ENCODE measurements at regions not wholly inside any gene's neighbourhood (a gene's known extent, or its start where the extent isn't known, plus 50 kb on each side); places are given as distances from the start of the nearest gene placed in this dataset.
A peak's percentile ranks its signal among the peaks of the same experiment; 100 is the strongest.
"Not testable (repeated sequence)": the region's sequence is repeated elsewhere in the genome, so short reads cannot be mapped to it uniquely, and the experiment has no call there.

- H3K27ac Mint-ChIP-seq, result no peak overlapping the region
- H3K4me3 Mint-ChIP-seq, result no peak overlapping the region
- H3K4me1 Mint-ChIP-seq, result peaks cover 26% of the 10 kb centered on the region
- H3K36me3 Mint-ChIP-seq (ENCODE audit: low read depth), result no peaks in the 10 kb centered on the region
- ATAC-seq (no peak), DNase-seq (no peak)
- no peaks in the 10 kb centered on the region for H3K9me3 Mint-ChIP-seq
- H3K27me3 Mint-ChIP-seq, result peaks cover 2% of the 10 kb centered on the region
Measured at GRCh38 chr6:53426117-53426516, 77.4 kb upstream of the ELOVL5 start.

- DNase-seq (no peak), ATAC-seq (no peak)
- peaks cover 26% of the 10 kb centered on the region for H3K4me1 Mint-ChIP-seq
- H3K27ac Mint-ChIP-seq, result no peak overlapping the region
- H3K36me3 Mint-ChIP-seq (ENCODE audit: low read depth), result no peaks in the 10 kb centered on the region
- peaks cover 2% of the 10 kb centered on the region for H3K27me3 Mint-ChIP-seq
- no peaks in the 10 kb centered on the region for H3K9me3 Mint-ChIP-seq
- no peak overlapping the region for H3K4me3 Mint-ChIP-seq
Measured at GRCh38 chr6:53424976-53425718, 76.4 kb upstream of the ELOVL5 start.

GRCh38 chr6:53424300-53424699 lies 75.5 kb upstream of the ELOVL5 start:
- DNase-seq, result no peak
- no peaks in the 10 kb centered on the region for H3K9me3 Mint-ChIP-seq
- H3K27me3 Mint-ChIP-seq, result peaks cover 2% of the 10 kb centered on the region
- H3K27ac Mint-ChIP-seq, result no peak overlapping the region
- H3K4me1 Mint-ChIP-seq, result peaks cover 20% of the 10 kb centered on the region
- H3K4me3 Mint-ChIP-seq, result no peak overlapping the region
- H3K36me3 Mint-ChIP-seq (ENCODE audit: low read depth), result no peaks in the 10 kb centered on the region
- ATAC-seq, result no peak

GRCh38 chr6:53423560-53423959 lies 74.8 kb upstream of the ELOVL5 start:
- H3K27ac Mint-ChIP-seq; ATAC-seq; H3K36me3 Mint-ChIP-seq (ENCODE audit: low read depth); H3K4me3 Mint-ChIP-seq; H3K9me3 Mint-ChIP-seq; H3K27me3 Mint-ChIP-seq; DNase-seq: not testable (repeated sequence)
- H3K4me1 Mint-ChIP-seq, result peaks cover 14% of the 10 kb centered on the region

GRCh38 chr6:53419026-53419425 lies 70.3 kb upstream of the ELOVL5 start:
- H3K4me1 Mint-ChIP-seq, result no peaks in the 10 kb centered on the region
- no peak for DNase-seq
- H3K36me3 Mint-ChIP-seq (ENCODE audit: low read depth), result no peaks in the 10 kb centered on the region
- ATAC-seq, result no peak
- no peaks in the 10 kb centered on the region for H3K9me3 Mint-ChIP-seq
- no peak overlapping the region for H3K27ac Mint-ChIP-seq
- no peaks in the 10 kb centered on the region for H3K27me3 Mint-ChIP-seq
- H3K4me3 Mint-ChIP-seq, result no peak overlapping the region

GRCh38 chr6:53418288-53418687 lies 69.5 kb upstream of the ELOVL5 start:
- H3K27ac Mint-ChIP-seq, result no peak overlapping the region

GRCh38 chr6:53417141-53417540 lies 68.4 kb upstream of the ELOVL5 start:
- DNase-seq, result no peak
- H3K4me1 Mint-ChIP-seq, result no peaks in the 10 kb centered on the region
- H3K4me3 Mint-ChIP-seq, result no peak overlapping the region
- no peak overlapping the region for H3K27ac Mint-ChIP-seq
- H3K27me3 Mint-ChIP-seq, result no peaks in the 10 kb centered on the region
- no peak for ATAC-seq
- no peaks in the 10 kb centered on the region for H3K9me3 Mint-ChIP-seq
- no peaks in the 10 kb centered on the region for H3K36me3 Mint-ChIP-seq (ENCODE audit: low read depth)

More at GRCh38 chr6:53418288-53418687, 69.5 kb upstream of the ELOVL5 start:
- no peak overlapping the region for H3K4me3 Mint-ChIP-seq
- H3K4me1 Mint-ChIP-seq, result no peaks in the 10 kb centered on the region
- no peaks in the 10 kb centered on the region for H3K9me3 Mint-ChIP-seq
- H3K36me3 Mint-ChIP-seq (ENCODE audit: low read depth), result no peaks in the 10 kb centered on the region
- DNase-seq (no peak), ATAC-seq (no peak)
- H3K27me3 Mint-ChIP-seq, result no peaks in the 10 kb centered on the region

- Mint-ChIP-seq H3K9me3 (no peaks in the 10 kb centered on the region), H3K4me3 (no peak overlapping the region), H3K4me1 (peaks cover 4% of the 10 kb centered on the region), H3K27ac (no peak overlapping the region), H3K36me3 (ENCODE audit: low read depth) (no peaks in the 10 kb centered on the region), H3K27me3 (no peaks in the 10 kb centered on the region)
- ATAC-seq (no peak), DNase-seq (no peak)
Measured at GRCh38 chr6:53413326-53413725, 64.6 kb upstream of the ELOVL5 start.

- Mint-ChIP-seq H3K27ac (no peak overlapping the region), H3K4me3 (no peak overlapping the region), H3K4me1 (peaks cover 4% of the 10 kb centered on the region), H3K9me3 (no peaks in the 10 kb centered on the region), H3K36me3 (ENCODE audit: low read depth) (no peaks in the 10 kb centered on the region), H3K27me3 (no peaks in the 10 kb centered on the region)
- no peak for DNase-seq
- ATAC-seq, result no peak
Measured at GRCh38 chr6:53412751-53413150, 64.0 kb upstream of the ELOVL5 start.

GRCh38 chr6:53412021-53412715 lies 63.4 kb upstream of the ELOVL5 start:
- no peak overlapping the region for H3K4me3 Mint-ChIP-seq

GRCh38 chr6:53411451-53411850 lies 62.7 kb upstream of the ELOVL5 start:
- DNase-seq (no peak), ATAC-seq (no peak)
- H3K36me3 Mint-ChIP-seq (ENCODE audit: low read depth), result no peaks in the 10 kb centered on the region
- H3K9me3 Mint-ChIP-seq, result no peaks in the 10 kb centered on the region
- no peak overlapping the region for H3K4me3 Mint-ChIP-seq
- H3K27me3 Mint-ChIP-seq, result no peaks in the 10 kb centered on the region
- H3K27ac Mint-ChIP-seq, result no peak overlapping the region
- H3K4me1 Mint-ChIP-seq, result peaks cover 4% of the 10 kb centered on the region

More at GRCh38 chr6:53412021-53412715, 63.4 kb upstream of the ELOVL5 start:
- ATAC-seq, result no peak
- H3K27ac Mint-ChIP-seq, result no peak overlapping the region
- H3K27me3 Mint-ChIP-seq, result no peaks in the 10 kb centered on the region
- H3K4me1 Mint-ChIP-seq, result peaks cover 4% of the 10 kb centered on the region
- H3K9me3 Mint-ChIP-seq, result no peaks in the 10 kb centered on the region
- no peaks in the 10 kb centered on the region for H3K36me3 Mint-ChIP-seq (ENCODE audit: low read depth)
- no peak for DNase-seq

GRCh38 chr6:53410508-53411258 lies 61.9 kb upstream of the ELOVL5 start:
- Mint-ChIP-seq H3K27ac (no peak overlapping the region), H3K27me3 (no peaks in the 10 kb centered on the region)
- ATAC-seq, result peak; percentile 92

GRCh38 chr6:53408826-53409225 lies 60.1 kb upstream of the ELOVL5 start:
- DNase-seq, result no peak
- no peaks in the 10 kb centered on the region for H3K36me3 Mint-ChIP-seq (ENCODE audit: low read depth)
- no peak overlapping the region for H3K27ac Mint-ChIP-seq
- H3K4me1 Mint-ChIP-seq, result peaks cover 4% of the 10 kb centered on the region
- H3K27me3 Mint-ChIP-seq, result no peaks in the 10 kb centered on the region
- H3K9me3 Mint-ChIP-seq, result no peaks in the 10 kb centered on the region
- no peak for ATAC-seq
- H3K4me3 Mint-ChIP-seq, result no peak overlapping the region

More at GRCh38 chr6:53410508-53411258, 61.9 kb upstream of the ELOVL5 start:
- Mint-ChIP-seq H3K4me3 (no peak overlapping the region), H3K4me1 (peaks cover 4% of the 10 kb centered on the region), H3K36me3 (ENCODE audit: low read depth) (no peaks in the 10 kb centered on the region), H3K9me3 (no peaks in the 10 kb centered on the region)
- peak; percentile 55 for DNase-seq

- Mint-ChIP-seq H3K36me3 (ENCODE audit: low read depth) (no peaks in the 10 kb centered on the region), H3K27ac (no peak overlapping the region), H3K4me3 (no peak overlapping the region), H3K9me3 (no peaks in the 10 kb centered on the region), H3K27me3 (no peaks in the 10 kb centered on the region), H3K4me1 (no peaks in the 10 kb centered on the region)
- ATAC-seq (no peak), DNase-seq (no peak)
Measured at GRCh38 chr6:53399027-53399344, 50.2 kb upstream of the ELOVL5 start.

Measured in activated naive CD8-positive, alpha-beta T cell treated with anti-CD3 and anti-CD28 coated beads, Interleukin-2, amount 50 U/mL, for 24 hours (primary cell).